ENCODE measurements at regions not wholly inside any gene's neighbourhood (a gene's known extent, or its start where the extent isn't known, plus 50 kb on each side); places are given as distances from the start of the nearest gene placed in this dataset.
"Not testable (repeated sequence)": the region's sequence is repeated elsewhere in the genome, so short reads cannot be mapped to it uniquely, and the experiment has no call there.

- not testable (repeated sequence) for TF ChIP-seq CTCF (IDR thresholded peaks at IDR 0.05 in 2 of 3, conservative IDR thresholded peaks at IDR 0.05 in 1 of 3; ENCODE audit: borderline replicate concordance in 1 of 3, insufficient read depth in 1 of 3, low read depth in 2 of 3, low read length in 2 of 3); POLR2AphosphoS5 (IDR thresholded peaks at IDR 0.05; ENCODE audit: low read depth, low read length); JUND (IDR thresholded peaks at IDR 0.05); POLR2A (IDR thresholded peaks at IDR 0.05; ENCODE audit: borderline replicate concordance, extremely low read depth, insufficient read depth, insufficient read length); YY1 (IDR thresholded peaks at IDR 0.05; ENCODE audit: extremely low read depth, insufficient replicate concordance, low read depth, low read length); EZH2 (IDR thresholded peaks at IDR 0.05); ZBTB33 (IDR thresholded peaks at IDR 0.05; ENCODE audit: extremely low read depth, insufficient replicate concordance, low read length); SIN3A (IDR thresholded peaks at IDR 0.05; ENCODE audit: low read depth); RAD21 (IDR thresholded peaks at IDR 0.05; ENCODE audit: low read depth); REST (IDR thresholded peaks at IDR 0.05; ENCODE audit: low read depth); SP1 (IDR thresholded peaks at IDR 0.05; ENCODE audit: low read depth)
These were observed 113.3 kb downstream of the CRLF3 start for GRCh38 chr17:30711176-30711575.

Data from HCT116 (cell line).